Skeletal muscle tissue (tissue), 3 donors: ENCODE measurements at regions not wholly inside any gene's neighbourhood (a gene's known extent, or its start where the extent isn't known, plus 50 kb on each side); places are given as distances from the start of the nearest gene placed in this dataset.

Source experiments
- H3K27ac ChIP-seq: one replicate; pipeline ENCODE4 v1.7.0; 2013; ENCODE audit warnings: mild to moderate bottlenecking, low read depth, low read length, inconsistent platforms
- H3K27me3 ChIP-seq, 3 donors: one replicate each; pipeline ENCODE4 v1.7.0; 2013; ENCODE audit warnings: low read length in 3 of 3; ENCODE audit not compliant: control insufficient read depth in 3 of 3, insufficient read depth in 3 of 3
- H3K36me3 ChIP-seq, 3 donors: one replicate each; pipeline ENCODE4 v1.7.0; 2013; ENCODE audit warnings: low read length in 3 of 3; ENCODE audit not compliant: control insufficient read depth in 3 of 3, insufficient read depth in 3 of 3
- H3K4me1 ChIP-seq, 3 donors: one replicate each; pipeline ENCODE4 v1.7.0; 2013; ENCODE audit warnings: low read length in 3 of 3, mild to moderate bottlenecking in 3 of 3; ENCODE audit not compliant: control insufficient read depth in 3 of 3, insufficient read depth in 3 of 3
- H3K4me3 ChIP-seq, 3 donors: one replicate each; pipeline ENCODE4 v1.7.0; 2013; ENCODE audit warnings: low read length in 3 of 3
- H3K9ac ChIP-seq, 3 donors: one replicate each; pipeline ENCODE4 v1.7.0; 2013; ENCODE audit warnings: low read length in 3 of 3, mild to moderate bottlenecking in 3 of 3, moderate library complexity in 2 of 3, low read depth in 1 of 3
- H3K9me3 ChIP-seq, 3 donors: one replicate each; pipeline ENCODE4 v1.7.0; 2013; ENCODE audit warnings: low read length in 3 of 3; ENCODE audit not compliant: control insufficient read depth in 3 of 3
- donor health status: Osteomylitis.

DNA sequence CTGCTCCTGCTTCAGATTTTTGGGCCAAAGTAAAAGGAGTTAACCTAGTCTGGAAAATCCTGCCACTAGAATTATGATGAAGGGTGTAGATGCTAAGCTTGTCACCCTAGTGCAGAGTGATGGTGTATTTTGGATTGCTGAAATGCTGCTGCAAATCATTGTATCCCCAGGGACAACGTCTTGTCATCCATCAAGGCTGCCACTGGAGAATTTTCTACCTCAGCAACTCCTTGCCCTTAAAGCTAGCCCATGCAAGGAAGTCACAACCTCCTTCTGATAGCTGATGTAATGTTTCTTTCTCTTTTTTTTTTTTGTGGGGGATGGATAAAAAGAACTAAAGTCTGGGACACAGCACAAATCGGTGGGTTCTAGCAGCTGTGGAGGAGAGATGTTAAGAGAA is 139.4 kb upstream of the FRMD6 start:
- H3K4me3 ChIP-seq = no peak overlapping the region
- H3K9me3 ChIP-seq = no peaks in the 10 kb centered on the region
- no peak overlapping the region for H3K27ac ChIP-seq

DNA sequence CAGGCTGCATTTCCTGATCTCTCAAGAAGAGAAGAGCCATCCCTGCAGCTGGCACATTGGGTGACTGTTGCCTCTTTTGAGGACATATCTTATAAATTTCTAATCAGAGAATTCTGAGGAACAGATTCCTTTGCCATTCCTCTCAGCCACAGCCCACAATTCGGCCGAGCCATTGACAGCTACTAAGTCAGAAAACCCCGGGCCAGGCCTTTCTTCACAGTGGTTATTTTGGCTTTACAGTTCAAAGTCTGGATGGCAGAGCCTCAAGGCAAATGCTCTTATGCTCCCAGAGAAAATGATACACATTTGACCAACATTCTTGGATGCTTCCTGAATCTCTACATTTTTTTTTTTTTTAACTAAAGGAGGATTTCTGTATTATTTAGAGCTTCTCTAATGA is 138.4 kb upstream of the FRMD6 start:
- no peak overlapping the region for H3K4me3 ChIP-seq
- H3K9ac ChIP-seq = no peak overlapping the region
- H3K9me3 ChIP-seq = no peaks in the 10 kb centered on the region
- H3K27me3 ChIP-seq = no peaks in the 10 kb centered on the region
- H3K27ac ChIP-seq = no peak overlapping the region
- peaks cover 0 to 8% (median 6%) of the 10 kb centered on the region in 3 donors for H3K4me1 ChIP-seq
- no peaks in the 10 kb centered on the region for H3K36me3 ChIP-seq

More for the DNA sequence above, 139.4 kb upstream of the FRMD6 start:
- H3K9ac ChIP-seq = no peak overlapping the region
- no peaks in the 10 kb centered on the region for H3K36me3 ChIP-seq
- H3K27me3 ChIP-seq = no peaks in the 10 kb centered on the region
- H3K4me1 ChIP-seq = peaks cover 6 to 13% (median 11%) of the 10 kb centered on the region in 3 donors

DNA sequence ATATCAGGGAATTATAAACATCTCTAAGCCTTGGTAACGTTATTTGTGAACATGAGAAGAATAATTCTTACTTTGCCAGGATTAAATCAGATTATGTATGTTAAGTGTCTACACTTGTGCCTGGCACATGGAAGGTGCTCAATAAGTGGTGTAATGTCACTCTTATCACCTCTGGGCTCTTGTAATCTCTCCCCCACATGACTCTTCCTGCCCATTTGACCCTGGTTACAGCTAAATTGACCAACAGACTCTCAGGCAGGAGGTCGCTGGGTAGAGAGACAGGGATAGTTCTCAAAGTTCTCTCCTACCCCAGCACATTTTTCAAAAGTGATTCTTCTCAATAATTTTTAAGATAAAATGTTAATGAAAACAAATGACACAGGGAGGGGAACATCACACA is 137.8 kb upstream of the FRMD6 start:
- Histone ChIP-seq H3K27ac (no peak overlapping the region), H3K9me3 (no peaks in the 10 kb centered on the region), H3K4me3 (no peak overlapping the region), H3K27me3 (no peaks in the 10 kb centered on the region), H3K4me1 (peaks cover 0 to 4% (median 0%) of the 10 kb centered on the region in 3 donors), H3K36me3 (no peaks in the 10 kb centered on the region), H3K9ac (no peak overlapping the region)

DNA sequence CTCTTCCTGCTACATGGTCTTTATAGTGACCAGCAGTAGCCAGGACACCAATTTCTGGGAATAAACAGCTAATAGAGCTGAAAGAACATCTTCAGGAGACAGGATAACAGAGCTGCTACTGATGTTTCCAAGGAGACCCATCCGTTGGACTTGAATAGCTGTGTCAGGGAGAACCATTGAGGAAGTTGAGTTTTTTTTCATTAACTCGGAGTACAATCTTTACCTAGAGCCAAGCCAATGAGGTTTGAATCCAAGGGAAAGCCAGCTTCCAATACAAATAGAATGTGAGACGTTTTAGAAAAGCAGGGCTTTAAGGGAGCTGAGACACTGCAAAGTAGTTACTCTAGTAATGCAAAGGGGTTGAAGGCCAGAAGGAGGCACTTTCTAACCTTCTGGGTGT is 136.1 kb upstream of the FRMD6 start:
- no peak overlapping the region for H3K4me3 ChIP-seq
- H3K36me3 ChIP-seq = no peaks in the 10 kb centered on the region
- no peaks in the 10 kb centered on the region for H3K27me3 ChIP-seq
- no peak overlapping the region for H3K27ac ChIP-seq
- H3K9me3 ChIP-seq = no peaks in the 10 kb centered on the region
- H3K9ac ChIP-seq = no peak overlapping the region
- peaks cover 0 to 2% (median 0%) of the 10 kb centered on the region in 3 donors for H3K4me1 ChIP-seq

DNA sequence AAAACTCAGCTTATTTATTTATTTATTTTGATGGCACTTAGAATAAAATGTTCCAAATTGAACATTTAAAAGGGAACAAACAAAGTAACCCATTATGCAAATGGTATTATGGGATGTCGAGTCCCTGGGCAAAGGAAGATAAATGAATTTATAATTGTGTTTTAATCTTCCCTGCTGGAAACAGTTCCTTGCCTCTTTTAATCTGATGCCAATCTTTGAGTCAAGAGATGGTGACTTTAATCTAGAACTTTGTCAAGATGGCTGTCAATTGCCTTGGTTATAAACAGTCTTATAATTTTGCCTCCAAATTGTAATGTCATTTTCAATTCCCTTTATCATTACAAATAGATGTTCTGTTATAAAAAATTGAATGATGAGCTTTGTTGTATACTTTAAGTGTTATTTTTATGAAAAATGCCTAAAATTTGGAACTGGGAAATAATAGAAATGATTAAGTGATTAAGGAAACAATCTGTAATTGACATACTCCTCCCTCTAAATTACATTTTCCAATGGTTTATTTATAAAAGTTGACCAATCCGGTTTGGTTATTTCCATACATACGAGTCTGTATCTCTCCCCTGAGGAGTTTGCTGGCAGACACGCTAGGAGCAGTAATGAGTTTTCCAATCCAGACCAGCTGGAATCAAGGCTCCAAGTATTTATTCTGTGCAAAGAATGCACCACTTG is 134.9 kb upstream of the FRMD6 start:
- H3K9me3 ChIP-seq = no peaks in the 10 kb centered on the region
- H3K4me1 ChIP-seq = peaks cover 0 to 2% (median 0%) of the 10 kb centered on the region in 3 donors
- H3K27me3 ChIP-seq = no peaks in the 10 kb centered on the region
- H3K36me3 ChIP-seq = no peaks in the 10 kb centered on the region
- H3K4me3 ChIP-seq = no peak overlapping the region
- H3K9ac ChIP-seq = no peak overlapping the region
- no peak overlapping the region for H3K27ac ChIP-seq

DNA sequence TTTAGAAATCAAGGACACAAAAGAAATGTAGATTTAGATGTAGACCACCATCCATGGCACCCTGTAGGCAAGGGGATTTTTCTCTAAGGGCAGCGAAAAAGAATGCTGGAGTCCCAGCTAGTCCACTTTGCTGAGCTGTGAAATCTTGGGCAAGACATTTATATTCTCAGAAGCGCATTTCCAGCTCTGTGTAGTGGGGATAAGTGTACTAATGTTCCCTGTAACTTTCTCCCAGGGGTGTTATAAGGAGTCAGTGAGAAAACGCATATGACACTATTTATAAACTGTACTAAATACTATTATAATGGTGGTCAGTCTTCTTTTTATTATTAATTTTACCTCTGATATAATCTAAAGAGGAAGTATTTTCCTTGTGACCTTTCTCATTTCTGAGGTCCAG is 133.4 kb upstream of the FRMD6 start:
- Histone ChIP-seq H3K4me1 (peaks cover 0 to 2% (median 0%) of the 10 kb centered on the region in 3 donors), H3K36me3 (no peaks in the 10 kb centered on the region), H3K4me3 (no peak overlapping the region), H3K27ac (no peak overlapping the region), H3K9me3 (no peaks in the 10 kb centered on the region), H3K27me3 (no peaks in the 10 kb centered on the region), H3K9ac (no peak overlapping the region)

DNA sequence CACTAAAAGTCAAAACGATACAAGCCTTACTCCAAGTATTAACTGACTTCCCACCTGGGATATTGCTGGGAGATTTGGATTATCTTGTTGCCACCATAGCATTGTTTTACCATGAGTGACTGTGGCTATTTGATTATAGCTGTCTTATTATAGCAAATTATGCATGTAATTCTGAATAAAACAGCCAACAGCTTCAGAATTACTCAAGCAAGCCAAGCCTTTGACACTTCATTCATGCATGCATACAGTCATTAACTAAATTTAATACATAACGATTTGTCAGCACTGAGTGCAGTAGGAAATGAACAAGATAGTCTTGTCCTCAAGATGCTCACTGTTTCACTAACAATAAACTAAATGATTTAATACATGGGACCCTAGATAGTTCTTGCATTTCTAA is 133.0 kb upstream of the FRMD6 start:
- H3K9ac ChIP-seq = no peak overlapping the region
- no peaks in the 10 kb centered on the region for H3K36me3 ChIP-seq
- H3K4me3 ChIP-seq = no peak overlapping the region
- no peak overlapping the region for H3K27ac ChIP-seq
- no peaks in the 10 kb centered on the region for H3K9me3 ChIP-seq
- no peaks in the 10 kb centered on the region for H3K27me3 ChIP-seq
- peaks cover 0 to 2% (median 0%) of the 10 kb centered on the region in 3 donors for H3K4me1 ChIP-seq

DNA sequence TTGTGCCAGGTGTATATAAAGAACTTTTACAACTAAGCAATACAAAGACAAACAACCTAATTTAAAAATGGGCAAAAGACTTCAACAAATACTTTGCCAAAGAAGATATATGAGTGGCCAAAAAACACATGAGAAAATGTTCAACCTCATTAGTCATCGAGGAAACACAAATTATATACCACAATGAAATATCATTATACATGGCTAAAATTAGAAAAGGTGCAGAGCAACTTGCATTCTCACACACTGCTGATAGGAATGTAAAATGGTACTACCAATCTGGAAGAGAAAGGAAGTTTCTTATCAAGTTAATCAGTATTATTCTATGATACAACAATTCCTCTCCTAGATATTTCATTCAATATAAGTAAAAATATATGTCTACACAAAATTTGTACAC is 131.6 kb upstream of the FRMD6 start:
- Histone ChIP-seq H3K9ac (no peak overlapping the region), H3K4me1 (peaks cover 0 to 2% (median 0%) of the 10 kb centered on the region in 3 donors), H3K27ac (no peak overlapping the region), H3K9me3 (no peaks in the 10 kb centered on the region), H3K27me3 (no peaks in the 10 kb centered on the region), H3K36me3 (no peaks in the 10 kb centered on the region), H3K4me3 (no peak overlapping the region)

DNA sequence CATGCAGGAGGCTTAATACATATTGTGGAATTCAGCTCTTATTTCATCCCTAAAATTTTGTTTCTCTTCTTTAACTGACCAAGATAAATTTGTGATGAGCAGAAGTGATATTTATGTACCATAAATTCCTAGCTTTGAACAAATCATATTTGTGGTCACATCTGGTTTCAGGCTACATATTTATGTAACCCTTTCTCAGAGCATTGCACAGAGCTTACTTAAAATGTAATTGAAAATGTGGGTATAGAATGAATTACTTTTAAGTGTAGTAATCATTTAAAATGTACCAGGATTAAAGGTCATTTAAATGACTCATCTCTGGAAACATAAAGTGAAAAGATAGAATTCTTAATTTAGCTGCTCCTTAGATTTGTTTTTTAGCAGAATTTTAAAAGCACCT is 129.9 kb upstream of the FRMD6 start:
- Histone ChIP-seq H3K9ac (no peak overlapping the region), H3K27ac (no peak overlapping the region), H3K4me1 (peaks cover 0 to 2% (median 0%) of the 10 kb centered on the region in 3 donors), H3K4me3 (no peak overlapping the region), H3K9me3 (no peaks in the 10 kb centered on the region), H3K27me3 (no peaks in the 10 kb centered on the region), H3K36me3 (no peaks in the 10 kb centered on the region)

DNA sequence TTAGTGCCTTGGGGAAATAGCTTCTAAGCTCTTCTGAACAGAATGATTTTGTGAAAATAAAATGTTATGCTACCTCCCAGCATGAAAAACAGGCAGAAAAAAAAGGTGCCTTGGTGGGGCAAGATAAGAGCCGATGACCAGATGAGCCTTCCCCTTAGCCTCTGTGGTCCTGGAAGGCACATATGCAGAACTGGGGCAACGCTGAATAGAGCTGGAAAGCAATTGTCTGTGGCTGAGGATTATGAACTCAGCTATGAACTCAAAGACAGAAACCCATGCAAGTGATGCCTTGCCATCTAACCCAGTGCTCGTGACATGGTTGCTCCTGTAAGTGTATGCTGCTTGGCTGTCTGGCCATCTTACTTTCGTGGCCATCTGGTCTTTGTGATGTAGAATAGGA is 128.5 kb upstream of the FRMD6 start:
- no peaks in the 10 kb centered on the region for H3K4me1 ChIP-seq
- no peaks in the 10 kb centered on the region for H3K36me3 ChIP-seq
- H3K9me3 ChIP-seq = no peaks in the 10 kb centered on the region
- no peak overlapping the region for H3K4me3 ChIP-seq
- no peak overlapping the region for H3K9ac ChIP-seq
- H3K27ac ChIP-seq = no peak overlapping the region
- no peaks in the 10 kb centered on the region for H3K27me3 ChIP-seq
